T-helper 2 cell (primary cell): ENCODE measurements at regions not wholly inside any gene's neighbourhood (a gene's known extent, or its start where the extent isn't known, plus 50 kb on each side); places are given as distances from the start of the nearest gene placed in this dataset.
"Not testable (repeated sequence)": the region's sequence is repeated elsewhere in the genome, so short reads cannot be mapped to it uniquely, and the experiment has no call there.

Source experiments
- DNase-seq, 5 experiments: peaks; one replicate each; pipeline versions ENCODE4 v3.0.0 to v3.0.0-alpha.2; 2012 to 2022

DNA sequence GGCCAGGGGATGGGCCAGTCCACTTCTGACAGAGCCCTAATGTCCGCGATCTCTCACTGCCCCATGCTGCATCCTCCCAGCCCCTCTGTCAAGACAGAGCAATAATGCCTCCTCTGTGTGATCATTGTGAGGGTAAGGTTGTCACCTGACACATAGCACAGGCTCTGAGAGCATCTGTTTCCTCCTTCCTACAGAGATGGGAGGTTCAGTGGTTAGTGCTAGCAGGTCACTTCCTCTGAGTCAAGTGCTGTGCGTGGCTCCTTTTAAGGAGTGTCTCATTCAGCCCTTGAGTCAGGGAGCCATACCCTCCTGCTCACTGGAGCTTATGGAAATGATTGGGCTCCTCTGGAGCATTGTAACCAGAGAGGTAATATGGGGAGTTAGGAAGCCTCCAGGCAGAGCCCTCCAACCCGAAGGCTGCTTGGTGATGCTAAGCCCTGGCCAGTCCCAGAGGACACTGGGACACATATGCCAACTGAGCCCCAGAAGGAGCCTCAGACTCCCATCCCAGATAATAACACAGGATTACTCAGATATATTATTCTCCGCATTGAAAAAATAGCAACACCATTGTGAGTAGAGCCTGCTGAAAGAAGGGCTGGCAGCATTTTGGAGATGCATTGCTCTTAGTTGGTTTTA lies 189.0 kb downstream of the GALNT1 start:
- peak in 1 of 5 experiments; percentile 21 for DNase-seq

DNA sequence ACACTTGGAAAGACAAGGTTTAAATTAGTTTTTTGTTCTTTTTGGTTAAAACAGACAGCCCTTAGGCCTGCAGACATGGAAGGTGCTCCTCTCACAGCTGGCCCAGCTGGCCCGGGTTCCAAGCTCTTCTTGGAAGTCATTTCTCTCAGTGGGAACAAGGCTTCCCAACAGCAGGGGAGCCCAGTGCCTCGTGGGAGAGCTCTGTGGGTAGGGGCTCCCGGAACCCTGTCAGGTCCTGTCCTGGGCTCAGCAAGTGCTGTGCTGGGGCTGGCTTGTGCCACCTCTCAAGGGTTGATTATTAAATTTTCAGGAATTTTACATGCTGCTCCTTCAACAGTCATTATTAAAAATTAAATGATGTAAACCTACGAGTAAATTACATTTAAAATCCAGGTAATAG lies 189.6 kb downstream of the GALNT1 start:
- no peak for DNase-seq

DNA sequence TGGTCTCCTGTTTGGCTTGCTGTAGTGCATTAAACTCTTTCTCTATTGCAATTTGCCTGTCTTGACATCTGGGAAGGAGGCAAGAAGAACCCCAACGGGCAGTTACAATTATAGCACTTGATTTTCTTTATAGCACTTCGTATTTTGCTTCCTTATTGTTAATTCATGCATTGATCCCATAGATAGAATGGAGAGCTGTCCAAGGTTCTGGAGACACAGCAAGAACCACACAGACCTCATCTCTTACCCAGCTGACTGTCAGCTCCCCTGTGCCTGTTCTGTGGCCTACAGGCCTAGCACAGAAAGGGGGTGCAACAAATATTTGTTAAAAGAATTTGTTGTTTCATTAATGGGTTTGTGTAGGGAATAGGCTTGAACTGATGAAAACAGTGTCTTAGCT lies 194.3 kb downstream of the GALNT1 start:
- DNase-seq: peak in 1 of 5 experiments; percentile 7

DNA sequence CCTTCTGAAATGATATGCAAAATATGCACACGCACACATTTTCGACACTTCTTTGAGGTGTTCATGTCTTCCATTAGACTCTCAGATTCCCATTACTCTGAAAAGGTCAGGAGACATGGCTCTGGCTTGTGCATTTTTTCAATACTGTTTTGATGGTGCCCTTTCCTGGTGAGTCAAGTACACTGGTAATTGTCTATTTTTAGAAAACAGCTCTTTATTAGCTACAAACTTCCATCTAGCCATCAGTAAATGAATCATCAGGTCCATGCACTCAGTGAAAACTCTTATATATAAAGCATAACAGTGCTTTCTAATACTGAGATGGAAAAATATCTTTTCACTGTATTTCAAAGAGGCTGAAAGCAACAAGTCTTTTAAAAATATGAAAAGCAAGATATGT lies 194.9 kb downstream of the GALNT1 start:
- DNase-seq: no peak

DNA sequence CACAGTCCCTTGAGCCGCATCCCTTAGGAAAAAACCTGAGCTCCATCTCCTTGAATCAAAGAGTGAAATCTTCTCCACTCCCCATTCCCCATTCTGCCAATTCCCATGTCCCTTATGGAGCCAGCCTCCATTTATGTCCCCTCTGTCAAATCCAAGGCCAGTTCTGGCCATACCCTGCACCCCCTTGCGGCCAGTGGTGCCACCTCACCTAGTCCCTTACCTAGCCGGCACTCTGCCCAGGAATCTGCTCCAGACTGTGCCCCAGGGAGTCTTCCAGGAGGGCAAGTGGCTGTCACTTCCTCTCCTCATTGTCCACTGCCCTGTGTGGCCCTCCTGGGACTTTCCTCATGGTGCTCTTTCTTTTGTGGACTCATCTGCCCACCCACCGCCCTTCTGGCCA lies 195.4 kb upstream of the RMP24 start:
- no peak for DNase-seq

DNA sequence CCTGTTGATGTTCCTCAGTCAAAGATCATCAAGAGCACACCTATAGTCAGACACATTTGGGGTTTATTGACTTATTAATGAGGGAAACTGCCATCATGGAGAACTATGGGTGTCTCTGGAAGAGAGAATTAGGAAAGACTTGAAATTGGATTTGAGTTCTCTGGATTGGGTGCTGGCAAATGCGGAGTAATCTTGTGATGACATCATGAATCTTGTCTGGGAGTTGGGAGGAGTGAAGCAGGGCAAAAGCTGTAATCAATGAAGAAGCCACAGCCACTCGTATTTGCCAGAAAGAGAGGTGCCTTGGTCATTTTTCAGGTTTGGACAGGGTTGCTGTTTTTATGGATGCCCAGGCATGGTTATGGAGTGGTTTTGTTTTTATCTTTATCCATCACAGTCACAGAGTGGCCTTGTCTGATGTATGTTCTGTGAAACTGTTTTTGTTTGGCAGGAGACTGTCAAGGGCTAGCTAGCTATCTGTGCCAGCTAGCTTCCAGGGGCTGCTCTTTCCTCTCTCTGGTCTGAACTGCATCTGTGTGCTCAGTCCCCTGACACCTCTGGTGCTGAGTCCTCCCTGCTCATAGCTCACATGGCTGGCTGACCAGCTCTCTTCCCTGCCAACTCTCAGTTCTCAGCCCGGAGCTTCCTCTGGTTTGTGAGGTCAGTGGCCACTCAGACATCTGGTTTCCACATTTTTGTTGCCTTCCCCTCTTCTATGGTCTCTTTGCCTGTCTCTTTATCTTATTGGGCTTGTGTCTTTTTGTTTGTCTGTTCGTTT lies 193.4 kb upstream of the RMP24 start:
- DNase-seq: no peak

GRCh38 chr18:35780937-35781336 lies 191.5 kb upstream of the RMP24 start:
- no peak for DNase-seq

DNA sequence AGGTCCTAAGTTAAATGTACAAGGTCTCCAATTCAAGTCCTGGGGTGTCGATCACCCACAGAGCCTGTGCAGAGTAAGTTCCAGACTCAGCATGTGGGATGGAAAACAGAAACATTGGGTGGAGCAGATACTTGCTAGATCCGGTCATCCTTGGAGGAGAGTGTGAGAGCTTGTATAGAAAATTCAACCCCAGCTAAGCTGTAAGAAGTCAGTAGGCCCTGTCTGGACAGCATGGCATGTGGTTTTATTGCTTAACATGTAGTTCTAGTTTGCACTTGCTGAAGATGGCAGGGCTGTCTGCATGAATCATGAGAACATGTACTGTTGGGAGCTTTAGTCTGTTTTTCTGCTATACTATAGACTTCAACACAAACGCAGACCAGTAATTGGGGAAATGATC lies 189.6 kb upstream of the RMP24 start:
- DNase-seq: no peak

- DNase-seq: no peak
Measured at GRCh38 chr18:35786365-35787042, 186.0 kb upstream of the RMP24 start.

GRCh38 chr18:35789543-35789942 lies 182.9 kb upstream of the RMP24 start:
- no peak for DNase-seq

GRCh38 chr18:35797948-35798347 lies 174.5 kb upstream of the RMP24 start:
- no peak for DNase-seq

DNA sequence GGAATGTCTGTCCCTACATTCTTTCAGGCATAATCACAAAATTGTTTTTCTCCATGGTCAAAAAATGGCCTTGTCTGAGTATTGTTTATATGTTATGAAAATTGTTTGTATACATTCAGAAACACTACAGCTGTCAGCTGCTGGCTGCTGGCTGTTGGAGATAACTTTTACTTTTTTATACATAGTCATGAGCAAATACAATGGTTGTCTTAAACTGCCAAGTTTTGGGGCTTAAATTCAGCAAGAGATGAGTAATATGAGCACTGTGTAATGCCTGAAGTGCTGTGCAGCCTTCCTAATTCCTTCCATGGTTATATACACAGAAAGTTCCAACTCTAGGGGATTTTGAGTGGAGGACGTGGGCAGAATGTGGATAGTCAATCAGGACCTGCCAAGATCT lies 168.9 kb upstream of the RMP24 start:
- no peak for DNase-seq

DNA sequence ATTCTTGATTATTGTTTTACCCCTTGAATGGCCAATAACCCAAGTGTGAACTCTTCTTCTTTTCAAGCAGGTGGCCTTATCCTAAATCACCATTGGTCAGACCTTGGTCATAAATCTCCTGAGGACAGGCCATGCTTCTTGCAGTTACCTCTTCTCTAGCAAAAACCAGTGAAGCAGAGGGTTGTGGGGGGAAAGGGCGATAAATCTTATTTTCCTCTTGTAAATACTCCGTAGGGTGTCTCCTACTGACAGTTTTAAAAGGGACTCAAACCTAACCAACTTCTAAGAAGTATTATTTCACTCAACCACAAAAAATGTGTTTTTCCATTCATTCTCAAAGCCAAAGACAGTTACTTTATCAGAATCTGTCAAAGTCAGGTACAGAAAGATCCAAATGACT lies 168.1 kb upstream of the RMP24 start:
- no peak for DNase-seq

- no peak for DNase-seq
Measured at GRCh38 chr18:35807811-35808335, 164.6 kb upstream of the RMP24 start.

GRCh38 chr18:35808796-35809195 lies 163.7 kb upstream of the RMP24 start:
- no peak for DNase-seq

- DNase-seq: no peak
Measured at GRCh38 chr18:35810520-35810919, 162.0 kb upstream of the RMP24 start.

- no peak for DNase-seq
Measured at GRCh38 chr18:35811896-35812295, 160.6 kb upstream of the RMP24 start.

GRCh38 chr18:35815011-35815410 lies 157.5 kb upstream of the RMP24 start:
- not testable (repeated sequence) for DNase-seq

- no peak for DNase-seq
Measured at GRCh38 chr18:35816003-35816402, 156.5 kb upstream of the RMP24 start.

DNA sequence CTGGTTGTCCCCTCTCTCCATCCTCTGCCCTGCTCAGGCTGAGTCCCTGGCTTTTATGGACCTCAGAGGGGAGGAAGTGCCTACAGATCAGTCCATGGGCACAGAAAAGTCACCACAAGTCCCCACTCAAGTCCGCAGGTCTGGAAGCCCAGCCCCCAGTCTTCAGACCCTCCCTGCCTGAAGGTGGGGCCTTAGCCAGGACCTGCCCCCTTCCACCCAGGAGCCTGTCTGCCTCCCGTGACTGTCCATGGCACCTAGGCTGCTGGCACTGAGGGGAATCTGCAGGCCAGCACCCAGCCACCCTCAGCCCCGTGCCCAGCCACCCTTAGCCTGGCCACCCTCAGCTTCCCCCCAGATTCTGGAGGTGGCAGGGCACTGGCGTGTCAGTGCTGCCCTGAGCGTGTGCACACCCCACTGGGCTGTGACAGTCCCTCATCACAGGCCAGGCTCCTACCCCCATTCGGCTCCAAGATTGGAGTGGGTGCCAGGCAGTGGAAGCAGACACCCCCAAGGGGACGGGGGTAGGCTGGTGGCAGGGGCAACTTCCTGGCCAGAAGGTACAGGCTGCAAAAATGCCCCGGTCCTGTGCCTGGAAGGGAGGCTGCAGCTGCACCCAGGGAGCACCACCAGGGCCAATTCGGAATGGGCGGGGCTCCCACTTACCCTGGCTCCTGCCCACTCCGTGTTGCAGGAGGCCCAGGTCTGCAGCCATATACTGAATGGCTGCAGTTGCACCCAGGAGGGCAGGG lies 154.7 kb upstream of the RMP24 start:
- DNase-seq: no peak

GRCh38 chr18:35818353-35818667 lies 154.2 kb upstream of the RMP24 start:
- DNase-seq: no peak

- DNase-seq: no peak
Measured at GRCh38 chr18:35822413-35822812, 150.1 kb upstream of the RMP24 start.

DNA sequence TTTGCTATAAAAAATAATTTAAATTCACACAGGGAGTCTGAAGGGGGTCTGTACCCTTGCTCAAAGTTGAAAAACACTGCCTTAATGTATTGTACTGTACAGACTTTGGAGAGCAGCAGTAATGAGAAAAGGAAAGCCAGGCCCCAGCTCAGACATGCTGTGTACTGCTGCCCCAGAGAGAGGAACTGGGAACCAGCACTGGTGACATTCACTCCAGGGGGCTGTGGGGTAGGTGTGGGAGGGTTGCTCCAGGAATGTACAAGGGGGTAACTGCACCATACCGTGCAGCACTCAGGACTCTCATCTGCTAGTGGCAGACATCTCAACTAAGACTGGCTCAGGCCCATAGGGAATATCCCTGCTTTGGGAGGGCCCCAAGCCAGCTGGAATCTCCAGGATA lies 146.0 kb upstream of the RMP24 start:
- DNase-seq: no peak
